GM21717 (cell line): ENCODE measurements at regions not wholly inside any gene's neighbourhood (a gene's known extent, or its start where the extent isn't known, plus 50 kb on each side); places are given as distances from the start of the nearest gene placed in this dataset.

Experiments
- ATAC-seq: cut with Tn5 transposase; IDR thresholded peaks from one replicate; pipeline ENCODE4 v1.9.1; 2021; ENCODE audit warnings: mild to moderate bottlenecking, moderate library complexity; ENCODE audit not compliant: unreplicated experiment

DNA sequence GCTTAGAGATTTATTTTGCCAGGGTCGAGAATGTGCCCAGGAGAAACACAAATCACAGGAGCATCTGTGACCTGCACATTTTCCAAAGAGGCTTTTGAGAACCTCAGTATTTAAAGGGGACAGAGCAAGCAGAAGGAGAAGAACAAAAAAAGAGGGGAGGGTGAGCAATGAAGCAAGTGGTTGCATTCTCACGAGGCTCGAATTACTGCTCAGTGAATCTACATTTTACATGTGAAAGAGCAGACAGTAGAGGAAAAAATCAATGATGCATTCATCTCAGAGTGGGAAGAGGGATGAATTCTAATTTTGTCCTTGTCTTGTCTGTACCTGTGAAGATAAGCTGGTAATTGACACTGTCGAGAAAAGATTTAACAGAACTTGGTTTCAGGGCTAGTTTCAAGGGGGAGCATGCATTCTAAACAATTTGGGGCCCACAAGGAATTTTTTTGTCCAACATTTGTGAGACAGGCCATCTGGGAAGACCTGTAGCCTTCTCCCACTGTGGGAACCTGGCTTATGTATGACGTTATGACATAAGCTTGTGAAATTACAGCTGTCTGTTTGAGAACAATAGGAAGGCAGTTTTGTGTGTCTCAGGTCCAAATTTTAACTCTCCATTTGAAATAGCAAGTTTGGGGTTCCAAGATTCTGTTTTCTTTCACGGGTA is 855.1 kb downstream of the SLITRK5 start:
- ATAC-seq: no peak

DNA sequence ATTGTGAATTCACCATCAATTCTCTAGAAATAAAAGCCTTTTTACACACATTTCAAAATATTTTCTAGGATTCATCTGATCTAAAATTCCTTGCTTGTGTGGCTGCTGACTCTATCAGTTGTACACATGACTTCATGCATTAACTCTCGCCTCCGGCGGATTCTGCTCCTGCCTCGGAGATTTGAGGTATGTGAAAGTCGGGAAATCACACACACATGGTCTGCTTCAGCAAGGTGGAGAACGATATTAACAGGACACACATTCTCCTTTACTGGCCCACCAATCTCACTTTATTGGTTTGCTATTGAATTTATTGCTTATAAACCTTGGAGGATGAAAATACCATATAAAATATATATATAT is 855.7 kb downstream of the SLITRK5 start:
- ATAC-seq: no peak

DNA sequence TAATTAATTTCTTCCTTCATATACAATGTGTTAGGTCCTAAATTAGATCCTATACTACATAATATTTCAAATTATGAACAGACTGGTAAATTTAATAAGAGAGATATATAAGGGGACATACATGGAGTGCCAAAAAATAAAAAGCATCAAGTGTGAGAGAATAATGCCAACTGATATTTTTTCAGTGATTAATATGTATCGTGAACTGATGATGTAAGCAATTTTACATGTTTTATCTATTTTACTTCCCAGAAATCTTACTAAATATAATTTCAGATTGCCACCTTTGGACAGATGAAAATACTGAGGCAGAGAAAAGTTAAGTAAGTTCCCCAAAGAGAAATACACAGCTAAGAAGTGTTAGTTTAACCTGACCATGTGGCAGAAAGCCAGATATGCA is 870.8 kb downstream of the SLITRK5 start:
- ATAC-seq: no peak

DNA sequence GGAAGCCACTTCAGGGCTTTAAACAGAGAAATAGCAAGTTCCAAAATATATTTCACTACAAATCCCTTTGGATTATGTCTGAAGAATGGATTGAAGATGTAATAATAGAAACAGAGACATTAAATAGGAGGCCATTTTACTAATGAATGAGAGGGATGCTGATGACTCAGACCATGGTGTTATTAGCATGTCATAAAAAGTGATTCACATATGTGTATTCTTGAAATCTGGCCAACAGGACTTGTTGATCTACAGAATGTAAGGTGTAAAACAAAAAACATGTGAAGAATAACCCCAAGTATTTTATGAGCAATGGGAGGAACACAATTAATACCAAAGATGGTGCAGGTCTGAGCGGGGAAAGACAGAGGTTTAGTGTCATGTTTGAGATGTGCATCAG is 873.7 kb downstream of the SLITRK5 start:
- no peak for ATAC-seq

DNA sequence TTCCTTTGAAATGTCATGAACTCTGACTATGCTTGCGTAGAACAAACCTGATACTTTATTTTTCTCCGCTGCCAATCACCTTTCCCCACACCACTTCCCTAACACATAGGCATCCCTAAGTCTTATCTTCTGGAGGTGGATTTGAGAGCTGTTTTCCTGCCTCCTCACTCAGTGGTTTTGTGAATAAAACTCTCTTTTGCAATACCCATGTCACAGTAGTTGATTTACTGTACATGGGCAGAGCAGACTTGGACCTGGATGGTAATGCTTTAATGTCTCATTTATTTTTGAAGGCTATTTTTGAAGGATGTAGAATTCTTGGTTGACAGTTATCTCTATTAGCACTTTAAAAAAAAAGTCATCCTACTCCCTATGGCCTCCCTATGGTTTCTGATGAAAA is 881.8 kb downstream of the SLITRK5 start:
- ATAC-seq: no peak

DNA sequence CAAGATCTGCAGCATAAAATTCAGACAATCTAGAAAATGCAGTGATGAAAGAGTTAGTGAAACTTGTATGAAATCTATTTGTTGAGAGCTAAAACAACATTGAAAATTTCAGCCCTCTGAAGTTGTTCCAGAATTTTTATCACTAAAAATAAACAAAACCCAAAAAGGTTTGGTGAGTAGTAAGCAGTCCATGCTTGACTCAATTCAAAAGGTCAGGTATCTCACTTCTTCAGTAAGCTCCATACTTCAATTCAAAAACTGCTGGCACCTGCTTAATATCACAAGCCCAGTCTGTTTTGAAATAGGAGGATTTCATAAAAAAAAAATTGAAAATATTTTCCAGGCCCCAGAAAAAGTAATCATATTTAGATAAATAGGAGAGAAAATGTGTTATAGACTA is 894.4 kb downstream of the SLITRK5 start:
- ATAC-seq: no peak

DNA sequence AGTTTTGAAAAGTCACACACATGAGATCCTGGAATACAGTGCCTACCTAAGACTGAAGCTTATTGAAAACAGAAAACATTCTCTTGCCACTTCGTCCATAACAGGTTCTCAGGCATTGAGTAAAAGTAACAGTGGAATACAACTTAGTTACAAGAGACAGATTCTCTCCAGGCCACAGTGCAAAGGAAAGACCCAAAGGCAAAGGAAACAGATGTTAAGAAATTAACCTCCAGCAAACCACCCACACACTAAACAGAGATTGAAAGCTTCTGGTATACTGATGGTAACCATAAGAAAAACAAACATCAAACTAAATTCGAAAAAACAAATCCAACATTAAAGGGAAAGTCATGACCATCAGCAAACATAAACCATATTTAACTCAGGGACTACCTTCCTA is 914.7 kb downstream of the SLITRK5 start:
- no peak for ATAC-seq

DNA sequence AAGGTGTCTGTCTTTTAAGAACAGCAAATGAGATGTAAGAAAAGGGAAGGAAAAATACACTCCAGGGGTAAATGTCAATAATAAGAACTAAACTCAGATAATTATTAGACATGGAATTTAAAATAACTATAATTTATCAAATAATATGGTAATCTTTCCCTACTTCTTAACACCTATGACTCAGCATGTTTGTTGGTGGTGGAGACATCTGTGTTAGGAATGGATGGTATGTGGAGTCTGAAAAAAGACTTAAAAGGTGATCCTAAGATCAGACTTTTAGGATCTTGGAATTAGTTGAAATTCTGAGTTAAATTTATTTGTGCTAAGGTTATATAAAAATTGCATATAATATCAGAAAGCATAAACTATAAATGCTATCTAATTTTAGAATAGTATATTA is 915.1 kb downstream of the SLITRK5 start:
- no peak for ATAC-seq

DNA sequence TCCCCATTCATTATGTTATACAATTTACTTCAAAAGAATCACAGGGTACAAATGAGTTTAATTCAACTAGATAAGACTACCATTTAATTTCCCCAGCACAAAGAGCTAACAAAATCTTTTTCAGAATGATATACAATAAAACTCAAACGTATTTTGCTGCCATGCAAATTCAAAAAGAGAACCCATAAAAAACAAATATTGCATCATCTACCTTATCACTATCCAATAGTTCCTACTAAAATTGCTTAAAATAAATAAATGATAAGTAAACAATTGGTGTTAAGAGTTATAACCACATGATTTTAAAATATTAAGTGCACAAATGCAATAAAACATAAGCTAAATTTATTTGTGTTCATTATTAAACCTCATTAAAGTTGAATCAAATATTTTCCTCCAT is 919.4 kb downstream of the SLITRK5 start:
- ATAC-seq: no peak

DNA sequence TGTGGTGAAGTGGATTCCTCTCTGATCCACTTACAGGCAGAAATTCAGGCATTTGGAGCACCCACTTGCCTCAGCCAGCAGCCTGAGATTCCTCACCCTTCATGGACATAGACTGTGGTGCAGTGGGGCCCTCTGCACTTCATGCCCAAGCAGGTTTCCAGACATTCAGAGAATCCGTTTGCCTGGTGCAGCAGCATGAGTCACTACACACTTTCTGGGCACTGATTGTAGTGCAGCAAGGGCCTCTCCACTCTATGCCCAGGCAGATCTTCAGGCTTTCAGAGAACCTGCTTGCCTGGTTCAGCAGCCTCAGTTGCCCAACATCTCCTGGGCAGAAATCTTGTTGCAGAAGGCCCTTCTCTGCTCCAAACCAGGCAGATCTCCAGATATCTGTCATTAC is 920.9 kb downstream of the SLITRK5 start:
- ATAC-seq: no peak

DNA sequence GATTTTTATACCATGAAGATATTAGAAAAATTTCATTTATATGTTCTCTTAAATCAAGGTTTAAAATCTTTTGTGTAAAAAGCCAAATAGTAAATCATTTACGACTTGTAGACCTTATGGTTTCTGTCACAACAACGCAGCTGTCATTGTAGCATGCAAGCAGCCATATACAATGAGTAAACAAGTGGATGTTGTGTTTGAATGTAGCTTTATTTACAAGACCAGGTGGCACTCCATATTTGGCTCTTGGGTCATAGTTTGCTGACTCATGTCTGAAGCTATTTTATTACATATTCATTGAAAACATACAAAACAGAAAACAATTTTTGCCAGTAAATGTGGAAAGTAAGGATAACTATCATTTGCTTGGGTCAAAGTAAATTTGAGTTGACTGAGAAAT is 930.8 kb downstream of the SLITRK5 start:
- no peak for ATAC-seq

DNA sequence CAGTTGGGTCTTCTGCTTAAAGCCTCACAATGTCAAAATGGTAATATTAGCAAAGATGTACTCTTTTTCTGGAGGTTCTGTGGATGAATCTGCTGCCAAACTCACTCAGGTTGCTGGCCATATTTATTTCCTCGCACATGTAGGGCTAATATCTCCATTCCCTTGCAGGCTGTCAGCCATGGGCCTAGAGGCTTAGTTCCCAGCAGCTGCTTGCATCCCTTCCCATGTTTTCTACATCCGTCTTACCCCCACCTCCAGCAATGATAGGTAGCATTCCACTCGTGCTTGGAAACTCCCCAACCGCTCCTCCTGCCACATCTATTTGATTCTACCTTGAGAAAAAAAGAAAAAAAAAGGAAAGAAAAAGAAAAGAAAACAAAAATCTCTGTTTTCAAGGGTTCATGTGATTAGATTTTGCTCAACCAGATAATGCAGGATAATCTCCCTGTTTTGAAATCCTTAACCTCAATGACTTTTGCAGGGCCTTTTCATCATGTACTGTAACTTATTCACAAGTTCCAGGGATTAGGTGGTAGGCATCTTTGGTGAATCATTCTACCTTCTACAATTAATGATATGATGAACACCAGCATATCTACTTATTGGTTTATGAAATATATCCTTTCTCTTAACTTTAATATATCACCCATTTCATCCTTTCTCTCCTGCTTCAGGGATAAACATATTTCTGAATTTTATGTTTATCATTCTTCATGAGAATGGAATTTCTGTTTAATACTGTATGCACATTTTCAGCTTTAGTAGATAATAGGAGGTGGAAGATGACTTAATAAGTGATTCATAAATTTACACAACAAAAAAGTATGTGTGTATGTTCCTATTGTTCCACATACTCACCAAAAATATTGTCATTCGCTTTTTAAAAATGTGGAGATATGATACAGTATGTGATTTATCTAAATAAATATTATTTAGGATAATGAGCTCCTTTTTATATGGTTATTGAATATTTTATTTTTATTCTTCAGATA is 931.9 kb downstream of the SLITRK5 start:
- ATAC-seq: no peak

DNA sequence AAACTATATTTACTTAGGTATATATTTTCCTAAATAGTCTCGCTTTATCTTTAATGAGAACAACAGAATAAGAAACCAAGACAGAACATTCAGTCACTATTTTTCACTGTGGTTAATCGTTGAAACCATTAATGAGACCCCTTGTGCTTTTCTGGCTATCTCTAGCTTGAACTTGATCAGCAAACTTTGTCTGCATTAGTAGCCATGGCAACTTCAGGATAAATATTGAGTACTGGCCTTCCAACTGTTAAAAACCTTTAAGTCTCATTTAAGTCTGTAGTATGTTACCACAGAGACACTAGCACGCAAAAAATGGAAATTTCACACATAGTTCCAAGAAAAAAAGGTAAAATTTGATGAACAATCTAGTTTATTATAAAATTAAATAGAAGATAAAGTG is 946.0 kb downstream of the SLITRK5 start:
- no peak for ATAC-seq

DNA sequence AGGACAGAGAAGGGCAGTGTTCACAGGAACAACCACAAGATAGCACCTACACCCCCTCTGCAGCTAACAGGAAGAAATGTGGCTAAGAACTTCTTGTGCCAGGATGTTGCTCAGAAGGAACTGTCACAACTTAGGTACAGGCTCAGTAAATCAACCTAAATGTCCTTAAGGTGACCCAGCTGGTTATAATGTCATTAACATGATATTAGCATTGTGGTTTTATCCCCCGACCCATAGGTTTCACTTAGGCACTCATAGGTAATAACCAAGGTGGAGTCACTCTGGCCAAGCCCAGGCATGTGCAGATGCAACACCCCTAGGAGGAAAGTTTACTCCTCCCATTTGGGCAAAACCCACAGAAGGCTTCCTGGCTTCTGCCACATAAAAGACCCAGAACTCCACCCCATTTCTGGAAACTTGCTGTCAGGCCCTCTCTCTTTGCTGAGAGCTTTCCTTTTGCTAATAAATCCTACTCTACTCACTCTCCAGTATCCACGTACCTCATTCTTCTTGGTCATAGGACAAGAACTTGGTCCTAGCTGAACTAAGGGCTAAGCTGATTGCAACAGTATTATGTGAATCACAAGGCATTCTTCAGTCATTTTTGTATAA is 951.3 kb downstream of the SLITRK5 start:
- ATAC-seq: no peak

DNA sequence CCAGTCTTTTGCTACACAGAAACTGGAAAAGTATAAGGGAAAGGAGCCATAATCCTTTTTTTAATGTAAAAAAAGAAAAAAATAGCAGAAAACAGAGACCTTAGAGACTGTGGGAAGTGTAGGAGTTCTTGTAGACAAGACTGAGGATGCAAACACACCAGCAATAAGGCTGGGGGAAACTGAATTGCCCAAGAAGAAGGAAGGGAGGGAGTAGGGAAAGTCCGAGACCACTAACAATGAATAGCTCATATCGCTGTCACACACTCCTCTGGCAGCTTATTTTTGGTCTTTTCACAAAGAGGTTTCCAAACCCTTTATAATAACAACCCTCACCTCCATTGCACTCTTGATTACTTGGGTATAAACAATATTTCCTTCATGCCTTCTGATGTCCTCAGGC is 952.0 kb downstream of the SLITRK5 start:
- no peak for ATAC-seq

DNA sequence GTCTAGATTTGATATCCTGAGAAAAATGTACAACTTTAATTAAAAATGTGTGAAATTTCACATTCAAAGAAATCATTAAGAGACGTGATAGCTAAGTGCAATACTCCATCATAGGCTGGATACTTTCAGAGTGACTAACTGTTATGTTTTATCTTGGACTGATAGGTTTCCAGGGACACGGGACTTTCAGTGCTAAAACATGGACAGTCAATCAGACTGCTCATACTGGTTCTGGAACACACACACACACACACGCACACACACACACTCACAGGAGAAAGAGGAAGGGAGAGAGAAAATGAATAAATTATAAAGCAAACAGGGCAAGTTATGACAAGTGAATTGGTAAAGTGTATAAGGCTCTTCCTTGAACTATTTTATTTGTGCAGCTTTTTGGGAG is 955.9 kb downstream of the SLITRK5 start:
- no peak for ATAC-seq

DNA sequence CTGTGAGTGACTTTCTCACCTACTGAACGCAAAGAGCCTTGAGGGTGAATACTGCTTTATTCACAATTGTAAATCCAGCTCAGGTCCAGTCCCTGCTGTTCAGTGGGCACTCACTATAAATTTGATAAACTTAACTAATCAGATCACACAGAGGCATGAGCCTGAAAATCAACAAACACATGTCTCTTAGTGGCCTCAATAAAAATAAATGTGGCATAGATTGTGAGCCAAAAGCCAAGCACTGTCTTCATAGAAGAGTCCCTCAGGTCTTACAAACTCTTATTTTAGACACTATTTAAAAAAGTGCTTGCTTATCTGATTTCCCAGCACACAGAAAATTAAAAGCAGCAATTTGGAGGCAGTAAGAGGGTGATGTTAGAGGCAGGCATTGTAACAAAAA is 957.7 kb downstream of the SLITRK5 start:
- ATAC-seq: no peak

DNA sequence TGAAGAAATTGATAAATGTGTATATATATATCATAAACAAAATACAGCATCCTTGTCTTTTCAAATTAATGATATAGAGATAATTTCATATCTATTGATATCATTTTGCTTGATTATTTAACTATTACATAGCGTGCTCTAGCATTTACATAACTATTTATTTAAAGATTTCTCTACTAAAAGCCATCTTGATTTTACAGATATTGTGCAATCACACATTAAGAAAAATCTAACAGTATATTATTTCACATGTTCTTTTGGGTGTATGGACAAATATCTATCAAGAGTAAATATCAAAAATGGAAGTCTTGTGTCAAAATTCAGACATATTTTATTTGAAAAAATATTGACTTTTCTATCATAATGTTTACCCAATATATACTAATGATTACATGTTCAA is 966.8 kb downstream of the SLITRK5 start:
- no peak for ATAC-seq

DNA sequence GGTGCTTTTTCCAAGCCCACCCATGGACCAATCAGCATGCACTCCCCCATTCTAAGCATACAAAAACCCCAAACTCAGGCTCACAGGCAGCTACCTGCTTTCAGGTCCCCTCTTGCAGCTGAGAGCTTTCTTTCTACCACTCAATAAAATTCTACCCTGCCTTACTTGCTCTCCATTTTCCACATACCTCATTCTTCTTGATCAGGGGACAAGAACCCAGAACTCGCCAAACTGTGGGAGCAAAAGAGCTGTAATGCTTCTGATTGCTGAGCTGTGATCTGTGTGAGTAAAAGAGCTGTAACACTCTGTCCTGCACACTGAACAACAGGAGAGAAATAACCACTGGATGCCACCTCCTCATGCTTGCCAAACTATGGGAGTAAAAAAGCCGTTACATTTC is 972.1 kb downstream of the SLITRK5 start:
- ATAC-seq: no peak

DNA sequence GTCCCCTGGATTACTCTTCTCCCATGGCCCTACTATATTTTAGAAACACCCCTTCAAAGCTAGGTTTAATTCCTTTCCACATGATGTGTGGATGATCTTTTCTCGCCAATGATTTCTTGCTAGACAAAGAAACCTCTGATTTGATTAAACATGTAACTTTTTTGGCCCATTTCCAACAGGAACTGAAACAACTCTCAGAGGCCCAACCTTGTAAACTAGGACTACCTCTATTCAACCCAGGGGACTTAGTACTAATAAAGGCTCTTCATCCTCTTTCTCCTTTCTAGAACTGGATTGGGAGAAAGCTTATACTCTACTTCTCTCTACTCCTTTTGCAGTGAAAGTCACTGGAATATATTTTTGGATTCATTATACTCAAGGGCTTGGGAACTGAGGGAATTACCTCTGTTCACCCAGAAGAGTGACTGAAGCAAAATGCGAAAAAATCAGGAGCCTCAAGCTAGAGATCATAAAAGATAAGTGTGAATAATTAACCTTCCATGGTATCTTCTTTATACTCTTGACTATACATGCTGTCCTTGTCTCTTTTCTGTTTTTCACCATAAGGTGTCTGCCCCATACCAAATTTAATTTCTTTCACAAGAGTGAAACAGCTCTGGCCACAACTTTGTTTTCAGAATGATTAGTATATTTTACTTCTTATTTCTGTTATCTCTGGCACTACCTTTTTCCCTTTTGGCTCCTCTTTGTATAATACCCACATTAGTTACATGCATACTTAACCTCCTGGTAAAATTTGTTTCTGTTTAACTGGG is 977.6 kb downstream of the SLITRK5 start:
- ATAC-seq: no peak

DNA sequence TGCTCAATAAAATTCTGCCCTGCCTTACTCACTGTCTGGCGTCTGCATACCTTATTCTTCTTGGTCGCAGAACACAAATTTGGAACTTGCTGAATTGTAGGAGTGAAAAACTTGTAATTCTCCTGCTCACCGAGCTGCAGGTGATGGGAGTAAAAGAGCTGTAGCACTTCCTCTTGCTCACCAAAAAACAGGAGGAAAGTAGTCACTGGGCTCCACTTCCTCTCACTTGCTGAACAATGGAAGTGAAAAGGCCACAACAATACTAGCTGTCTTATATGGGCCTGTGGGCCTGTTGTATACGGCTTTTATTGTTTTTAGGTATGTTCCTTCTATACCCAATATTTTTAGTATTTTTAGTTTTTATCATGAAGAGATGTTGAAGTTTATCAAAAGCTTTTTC is 978.7 kb downstream of the SLITRK5 start:
- no peak for ATAC-seq
